HG03025 (cell line): ENCODE measurements at regions not wholly inside any gene's neighbourhood (a gene's known extent, or its start where the extent isn't known, plus 50 kb on each side); places are given as distances from the start of the nearest gene placed in this dataset.

Source experiments
- ATAC-seq: cut with Tn5 transposase; IDR thresholded peaks from one replicate; pipeline ENCODE4 v1.9.1; 2021; ENCODE audit warnings: mild to moderate bottlenecking, moderate library complexity; ENCODE audit not compliant: unreplicated experiment, low FRiP score

- ATAC-seq = no peak
These were observed 202.3 kb upstream of the PRKCQ start for GRCh38 chr10:6782378-6782777.

DNA sequence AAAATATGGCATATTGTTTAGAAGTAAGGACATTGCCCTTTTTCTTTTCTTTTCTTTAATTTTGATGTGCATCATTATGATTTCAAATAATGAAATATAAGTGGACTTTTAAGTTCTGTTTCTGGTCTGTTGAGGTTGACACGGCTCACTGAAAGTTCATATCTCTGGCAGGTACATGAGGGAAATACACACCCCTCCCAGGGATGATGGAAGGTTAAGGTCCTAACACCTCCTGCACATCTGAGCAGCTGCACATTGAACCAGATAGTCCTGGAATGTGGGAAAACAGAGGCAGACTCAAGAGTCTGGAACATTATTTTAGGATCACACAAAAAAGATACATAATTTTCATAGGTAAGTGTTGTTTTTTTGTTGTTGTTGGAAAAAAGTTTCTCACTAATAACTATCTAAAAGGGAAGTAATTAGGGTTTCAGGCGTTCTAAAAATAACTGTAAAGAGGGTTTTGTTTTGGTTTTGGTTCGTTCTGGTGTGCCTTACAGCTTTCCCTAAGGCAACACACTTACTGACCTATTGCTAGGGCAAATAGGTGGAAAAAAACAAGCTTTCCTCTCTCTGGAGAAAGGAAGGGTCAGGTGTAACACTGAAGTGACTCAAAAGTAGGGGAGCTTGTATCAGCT, 201.2 kb upstream of the PRKCQ start:
- ATAC-seq = no peak

GRCh38 chr10:6780008-6780677, 200.1 kb upstream of the PRKCQ start:
- ATAC-seq = no peak

DNA sequence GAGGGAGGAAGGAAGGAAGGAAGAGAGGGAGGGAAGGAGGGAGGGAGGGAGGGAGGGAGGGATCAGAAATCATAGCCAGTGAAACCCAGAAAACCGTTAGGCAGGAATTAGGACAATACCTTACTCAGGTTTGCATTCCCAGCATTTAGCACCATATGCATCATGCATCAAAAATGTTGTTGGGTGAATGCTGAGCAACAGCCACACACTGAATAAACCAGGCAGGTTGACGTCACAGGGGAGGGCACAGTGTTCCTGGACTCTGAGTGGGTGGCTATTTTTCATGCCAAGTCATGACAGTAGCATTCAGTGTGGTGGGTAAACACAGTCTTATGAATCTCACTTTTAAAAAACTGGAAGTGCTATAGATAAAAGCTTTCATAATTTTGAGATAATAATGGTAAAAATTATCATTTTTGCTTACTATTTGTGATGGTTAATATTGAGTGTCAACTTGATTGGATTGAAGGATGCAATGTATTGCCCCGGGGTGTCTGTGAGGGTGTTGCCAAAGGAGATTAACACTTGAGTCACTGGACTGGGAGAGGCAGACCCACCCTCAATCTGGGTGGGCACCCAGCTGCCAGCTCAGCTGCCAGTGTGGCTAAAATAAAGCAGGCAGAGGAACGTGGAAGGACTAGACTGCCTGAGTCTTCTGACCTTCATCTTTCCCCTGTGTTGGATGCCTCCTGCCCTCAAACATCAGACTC, 199.1 kb upstream of the PRKCQ start:
- no peak for ATAC-seq

DNA sequence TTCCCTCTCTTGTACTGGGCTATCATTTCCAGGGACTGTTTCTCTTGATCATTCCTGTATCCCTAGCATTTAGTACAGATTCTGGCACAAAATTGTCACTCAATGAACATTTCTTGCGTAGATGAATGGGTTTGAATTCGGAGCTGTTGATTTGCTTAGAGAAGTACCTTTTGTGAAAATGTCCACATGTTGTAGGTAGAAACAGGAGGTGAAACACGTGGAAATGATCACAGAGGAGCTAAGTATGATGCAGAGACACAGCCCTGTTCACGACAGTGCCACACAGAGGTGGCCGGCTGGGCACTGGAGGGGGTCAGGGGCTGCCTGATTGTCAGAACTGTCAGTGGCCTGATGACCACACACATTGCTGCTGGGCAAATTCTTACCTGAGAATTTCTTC, 196.1 kb upstream of the PRKCQ start:
- ATAC-seq = no peak

DNA sequence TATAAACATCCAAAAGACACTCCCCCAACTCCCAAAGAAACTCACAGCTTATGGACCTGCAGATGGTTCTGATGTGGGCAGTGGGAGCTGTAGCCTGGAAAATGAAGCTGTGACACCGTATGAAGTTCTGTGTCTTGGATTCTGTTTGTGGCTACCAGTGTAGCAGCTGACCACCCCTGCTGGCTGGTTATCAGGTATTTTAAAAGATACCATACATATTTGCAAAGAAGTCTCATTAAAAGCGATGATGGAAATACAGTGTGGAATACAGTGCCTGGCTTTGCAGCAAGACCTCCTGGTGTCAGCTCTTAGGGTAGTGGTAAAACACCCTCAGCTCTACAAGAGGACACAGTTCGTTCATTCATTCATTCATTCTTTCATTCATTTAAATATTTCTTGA, 194.3 kb upstream of the PRKCQ start:
- no peak for ATAC-seq

- no peak for ATAC-seq
These were observed 191.3 kb upstream of the PRKCQ start for GRCh38 chr10:6771331-6771730.

DNA sequence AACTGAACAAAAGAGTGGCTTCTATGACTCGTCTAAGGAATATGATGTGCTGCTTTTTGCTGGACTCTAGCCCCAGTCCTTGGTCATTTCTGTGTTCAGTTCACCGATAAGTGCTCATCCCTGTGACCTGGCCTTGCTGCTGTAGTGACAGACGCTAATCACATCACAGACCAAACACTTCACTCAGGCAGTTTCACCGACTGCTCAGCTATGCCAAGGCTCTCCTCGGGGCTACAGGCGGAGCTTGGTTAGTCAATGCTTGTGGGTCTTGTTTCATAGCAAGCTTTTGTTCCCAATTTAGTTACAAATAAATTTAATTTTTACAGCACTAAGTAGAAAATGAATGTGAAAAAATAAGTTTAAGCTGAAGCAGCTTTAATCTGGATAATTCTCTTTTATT, 190.8 kb upstream of the PRKCQ start:
- ATAC-seq = no peak

DNA sequence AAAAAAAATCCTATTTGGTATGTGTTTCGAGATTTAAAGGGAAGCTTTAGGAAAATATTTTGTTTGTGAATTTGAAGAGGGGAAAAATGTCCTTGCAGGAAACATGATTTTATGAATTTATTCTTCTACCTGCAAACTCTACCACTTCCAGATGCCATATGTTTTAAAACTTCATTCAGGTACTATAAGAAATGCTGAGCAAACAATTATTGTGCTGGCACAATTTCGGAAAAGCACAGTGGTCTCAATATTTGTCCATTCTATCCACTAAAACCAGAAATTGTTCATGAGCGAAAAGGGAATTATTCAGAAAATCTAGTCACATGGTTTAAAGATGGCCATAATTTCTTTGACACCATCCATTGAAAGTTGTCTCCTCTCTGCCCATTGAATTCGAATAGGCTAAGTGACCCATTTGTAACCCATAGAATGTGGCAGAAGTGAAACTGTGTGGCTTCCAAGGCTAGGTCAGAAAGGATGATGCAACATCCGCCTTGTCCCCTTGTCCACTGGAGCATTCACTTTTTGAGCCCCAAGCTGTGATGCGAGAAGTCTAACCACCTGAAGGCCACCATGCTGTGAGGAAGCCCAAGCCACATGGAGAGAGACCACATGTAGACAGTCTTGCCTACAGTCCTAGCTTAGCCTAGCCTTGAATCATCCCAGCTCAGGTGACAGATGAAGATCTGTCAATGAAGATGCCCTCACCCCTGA, 189.8 kb upstream of the PRKCQ start:
- no peak for ATAC-seq

- ATAC-seq = no peak
These were observed 186.2 kb upstream of the PRKCQ start for GRCh38 chr10:6766131-6766801.

GRCh38 chr10:6763423-6763822, 183.3 kb upstream of the PRKCQ start:
- ATAC-seq = no peak

- no peak for ATAC-seq
These were observed 182.9 kb upstream of the PRKCQ start for GRCh38 chr10:6763001-6763400.

GRCh38 chr10:6759961-6760360, 179.9 kb upstream of the PRKCQ start:
- no peak for ATAC-seq

DNA sequence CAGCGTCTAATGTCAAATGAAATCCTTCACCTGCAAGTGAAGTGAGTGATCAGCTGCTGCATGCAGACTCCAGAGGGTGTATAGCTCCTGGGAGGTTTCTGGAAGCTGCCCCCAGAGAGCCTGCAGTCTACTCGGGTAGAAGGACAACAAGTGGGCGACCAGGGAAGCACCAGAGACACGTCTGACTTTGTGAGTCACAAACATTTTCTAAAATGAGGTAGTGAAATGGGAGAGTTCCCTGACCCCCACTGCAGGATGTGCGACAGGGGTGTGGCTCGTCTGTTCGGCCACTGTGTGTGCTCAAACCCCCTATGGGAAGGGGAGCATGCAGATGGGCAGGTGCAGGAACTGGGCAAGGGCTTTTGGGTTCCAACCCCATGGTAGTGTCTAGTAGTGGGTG, 177.1 kb upstream of the PRKCQ start:
- no peak for ATAC-seq

- no peak for ATAC-seq
These were observed 176.6 kb upstream of the PRKCQ start for GRCh38 chr10:6756716-6757115.

GRCh38 chr10:6755781-6756460, 175.8 kb upstream of the PRKCQ start:
- ATAC-seq = no peak

GRCh38 chr10:6753644-6754043, 173.6 kb upstream of the PRKCQ start:
- ATAC-seq = no peak

DNA sequence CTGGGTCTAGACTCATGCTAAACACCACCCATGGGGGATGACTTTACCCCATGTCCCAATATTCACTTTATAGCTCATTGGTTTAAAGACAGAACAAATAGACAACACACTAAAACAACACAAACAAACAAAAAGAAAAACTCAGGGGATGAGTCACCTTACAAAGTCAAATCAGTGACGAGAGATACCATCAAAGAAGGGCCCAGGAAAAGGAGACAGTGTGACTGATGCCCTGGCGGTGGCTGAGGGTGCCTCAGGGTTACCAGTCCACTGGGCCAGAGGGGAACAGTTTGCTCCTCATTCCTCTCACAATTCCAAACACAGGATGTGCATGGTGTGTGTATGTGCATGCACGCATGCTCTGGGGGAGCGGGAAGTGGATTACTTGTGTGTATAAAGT, 171.3 kb upstream of the PRKCQ start:
- no peak for ATAC-seq

GRCh38 chr10:6748981-6749635, 169.0 kb upstream of the PRKCQ start:
- ATAC-seq = no peak

DNA sequence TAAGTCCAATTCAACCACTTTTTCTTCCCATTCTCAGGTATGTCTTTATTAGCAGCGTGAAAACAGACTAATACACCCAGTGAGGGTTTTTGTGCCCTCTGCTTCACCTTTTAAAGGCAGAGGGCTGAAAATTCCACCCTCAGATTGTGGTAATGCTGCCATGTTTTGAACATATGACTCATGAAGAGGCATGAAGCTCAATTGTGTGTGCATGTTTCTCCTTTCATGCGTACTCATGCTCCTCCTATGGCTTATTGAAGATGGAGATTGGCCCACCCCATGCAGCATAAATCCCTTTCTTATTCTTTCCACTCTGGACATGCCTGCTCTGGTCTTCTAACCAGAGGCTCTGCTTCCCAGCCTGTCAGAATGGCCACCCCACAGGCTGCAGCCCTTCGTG, 168.0 kb upstream of the PRKCQ start:
- no peak for ATAC-seq
